ENCODE measurements at regions not wholly inside any gene's neighbourhood (a gene's known extent, or its start where the extent isn't known, plus 50 kb on each side); places are given as distances from the start of the nearest gene placed in this dataset.
"Not testable (repeated sequence)": the region's sequence is repeated elsewhere in the genome, so short reads cannot be mapped to it uniquely, and the experiment has no call there.

DNA sequence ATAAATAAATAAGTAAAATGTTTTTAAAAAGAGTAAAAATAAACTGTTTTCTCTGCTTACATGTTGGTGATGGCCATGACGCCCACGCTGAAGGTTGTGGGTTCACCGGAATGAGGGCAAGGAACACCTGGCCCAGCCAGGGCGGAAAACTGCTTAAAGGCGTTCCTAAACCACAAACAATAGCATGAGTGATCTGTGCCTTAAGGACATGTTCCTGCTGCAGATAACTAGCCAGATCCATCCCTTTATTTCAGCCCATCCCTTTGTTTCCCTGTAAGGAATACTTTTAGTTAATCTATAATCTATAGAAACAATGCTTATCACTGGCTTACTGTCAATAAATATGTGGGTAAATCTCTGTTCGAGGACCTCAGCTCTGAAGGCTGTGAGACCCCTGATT lies 63.3 kb upstream of the CEP78 start:
- H2BK120ac ChIP-seq (ENCODE audit: low read depth, low read length); H3K27ac ChIP-seq (ENCODE audit: insufficient read depth, low read length); H3K36me3 ChIP-seq (ENCODE audit: control insufficient read depth, insufficient read depth, low read length); BruUV-seq (replicated peaks); H3K4me1 ChIP-seq (ENCODE audit: control insufficient read depth, insufficient read depth, low read length); H3K9ac ChIP-seq (ENCODE audit: low read depth, low read length); H3K79me1 ChIP-seq (ENCODE audit: low read depth in 1 of 2, low read length in 2 of 2); H3K56ac ChIP-seq (ENCODE audit: extremely low read depth, insufficient read depth, low read length); ATAC-seq (ENCODE audit: low read depth); H2AFZ ChIP-seq (replicated peaks; ENCODE audit: low read length, poor library complexity); CTCF ChIA-PET; H4K91ac ChIP-seq (ENCODE audit: insufficient read depth, low read depth, low read length); H2BK5ac ChIP-seq (ENCODE audit: low read depth, low read length, poor library complexity, severe bottlenecking); H4K5ac ChIP-seq (ENCODE audit: low read depth, low read length); H3K27me3 ChIP-seq (ENCODE audit: control insufficient read depth, insufficient read depth, low read length); H2AK5ac ChIP-seq (ENCODE audit: low read depth, low read length); dilution Hi-C loops (cut with HindIII; ENCODE audit: low sequenced_read_pairs, unreplicated experiment); H4K20me1 ChIP-seq (ENCODE audit: insufficient read depth, low read length); in situ Hi-C loops (cut with MboI; ENCODE audit: low sequenced_read_pairs); H3K4ac ChIP-seq (ENCODE audit: low read depth, low read length); H3K4me2 ChIP-seq (ENCODE audit: low read depth, low read length); H3K9me3 ChIP-seq (ENCODE audit: control insufficient read depth, insufficient read depth, low read length); POLR2A ChIA-PET (ENCODE audit: unreplicated experiment); H4K8ac ChIP-seq (ENCODE audit: low read depth in 2 of 2, low read length in 2 of 2); H3K18ac ChIP-seq (ENCODE audit: low read depth, low read length); H3K9me1 ChIP-seq (ENCODE audit: insufficient read depth, low read length); H3K14ac ChIP-seq (replicated peaks; ENCODE audit: low read depth, low read length); intact Hi-C loops (cut with micrococcal nuclease); H2AK9ac ChIP-seq (replicated peaks; ENCODE audit: low read depth, low read length, poor library complexity); H3K23ac ChIP-seq (ENCODE audit: low read depth, low read length); H3K4me3 ChIP-seq (ENCODE audit: insufficient read depth, low read depth, low read length); H2BK20ac ChIP-seq (ENCODE audit: low read depth, low read length); H2BK15ac ChIP-seq (ENCODE audit: low read depth, low read length); DNase-seq: not testable (repeated sequence)
- no CpG with 5 or more reads among the region's 6 CpGs for WGBS, 2 experiments (ENCODE audit: extremely low coverage in 2 of 2, insufficient read length in 1 of 2)

All from IMR-90 (cell line).